PC-3 (cell line): ENCODE measurements at regions not wholly inside any gene's neighbourhood (a gene's known extent, or its start where the extent isn't known, plus 50 kb on each side); places are given as distances from the start of the nearest gene placed in this dataset.

Experiments used
- ATAC-seq: fragments of 200-7000 bp; cut with Tn5 transposase; 2 replicates; pipeline ENCODE4 v1.9.1; 2020; ENCODE audit warnings: mild to moderate bottlenecking, moderate library complexity
- BruUV-seq: library from RNA; stranded (reverse); fragments of 400-500 nt; replicated peaks from 2 replicates; lab custom pipeline; 2021; lab: Mats Ljungman, UMichigan
- CTCF ChIA-PET: fragments of 300-600 bp; sonication (Branson Sonifier 250); formaldehyde crosslinking; loops from one replicate; lab custom pipeline; 2022; ENCODE audit warnings: antibody characterized with exemption; lab: Charles Lee
- POLR2A ChIA-PET: fragments of 300-600 bp; sonication (Branson Sonifier 250); formaldehyde crosslinking; loops from one replicate; lab custom pipeline; 2022; ENCODE audit warnings: antibody characterized with exemption; ENCODE audit not compliant: unreplicated experiment; lab: Charles Lee
- DNase-seq: peaks from one replicate; pipeline ENCODE4 v3.0.0-alpha.2; 2015
- H2AFZ ChIP-seq: fragments of 300-600 bp; sonication (generic); 2 replicates; pipeline ENCODE4 v1.6.0; 2016; ENCODE audit warnings: antibody characterized with exemption, low read length
- H3F3A ChIP-seq: fragments of 300-600 bp; sonication (generic); one replicate; pipeline ENCODE4 v1.6.0; 2017; ENCODE audit warnings: antibody characterized with exemption, low read length, control low read depth, mild to moderate bottlenecking; ENCODE audit not compliant: unreplicated experiment
- H3K27ac ChIP-seq: fragments of 300-600 bp; sonication (generic); 2 replicates; pipeline ENCODE4 v1.5.1; 2016; ENCODE audit warnings: mild to moderate bottlenecking, low read length
- H3K27me3 ChIP-seq: fragments of 300-600 bp; sonication (generic); 2 replicates; pipeline ENCODE4 v1.6.1; 2016; ENCODE audit warnings: low read length, mixed read lengths
- H3K36me3 ChIP-seq: fragments of 300-600 bp; sonication (generic); 2 replicates; pipeline ENCODE4 v1.6.1; 2016; ENCODE audit warnings: low read depth, mixed run types, low read length, mixed read lengths
- H3K4me1 ChIP-seq: fragments of 300-600 bp; sonication (generic); 2 replicates; pipeline ENCODE4 v1.5.1; 2016; ENCODE audit warnings: low read length; ENCODE audit not compliant: insufficient read depth
- H3K4me2 ChIP-seq: fragments of 300-600 bp; sonication (generic); 2 replicates; pipeline ENCODE4 v1.6.0; 2016; ENCODE audit warnings: low read length
- H3K4me3 ChIP-seq: fragments of 300-600 bp; sonication (generic); 2 replicates; pipeline ENCODE4 v1.5.1; 2016; ENCODE audit warnings: mild to moderate bottlenecking, low read length, mixed read lengths
- H3K79me2 ChIP-seq: fragments of 300-600 bp; sonication (generic); 2 replicates; pipeline ENCODE4 v1.6.1; 2017; ENCODE audit warnings: low read length, mixed read lengths
- H3K9ac ChIP-seq: fragments of 300-600 bp; sonication (generic); 2 replicates; pipeline ENCODE4 v1.6.0; 2016; ENCODE audit warnings: mild to moderate bottlenecking, low read length
- H3K9me2 ChIP-seq: fragments of 300-600 bp; sonication (generic); replicated peaks from 2 replicates; pipeline ENCODE4 v1.6.1; 2016; ENCODE audit warnings: mixed run types, low read length, mixed read lengths
- H3K9me3 ChIP-seq: fragments of 300-600 bp; sonication (generic); 2 replicates; pipeline ENCODE4 v1.6.1; 2016; ENCODE audit warnings: low read length, mixed read lengths
- H4K20me1 ChIP-seq: fragments of 300-600 bp; sonication (generic); 2 replicates; pipeline ENCODE4 v1.6.1; 2016; ENCODE audit warnings: low read length, mixed read lengths
- EZH2 ChIP-seq: fragments of 300-600 bp; sonication (generic); IDR thresholded peaks from one replicate; pipeline ENCODE4 v1.6.1; 2017; ENCODE audit warnings: antibody characterized with exemption, mild to moderate bottlenecking, low read length; ENCODE audit not compliant: unreplicated experiment
- EZH2phosphoT487 ChIP-seq: fragments of 300-600 bp; sonication (generic); IDR thresholded peaks from 2 replicates; pipeline ENCODE4 v1.6.1; 2018; ENCODE audit warnings: mild to moderate bottlenecking, antibody characterized with exemption, low read length, borderline replicate concordance
- intact Hi-C: fragments of 100-400 bp; cut with micrococcal nuclease; formaldehyde crosslinking; loops from 2 replicates; pipeline ENCODE4 v1.9.0; 2023
- TF ChIP-seq, protein P1 (sequence below): fragments of 300-600 bp; sonication (generic); conservative IDR thresholded peaks from 2 replicates; pipeline ENCODE4 v1.5.1; 2017; ENCODE audit warnings: antibody characterized with exemption, low read depth, mild to moderate bottlenecking, low read length

DNA sequence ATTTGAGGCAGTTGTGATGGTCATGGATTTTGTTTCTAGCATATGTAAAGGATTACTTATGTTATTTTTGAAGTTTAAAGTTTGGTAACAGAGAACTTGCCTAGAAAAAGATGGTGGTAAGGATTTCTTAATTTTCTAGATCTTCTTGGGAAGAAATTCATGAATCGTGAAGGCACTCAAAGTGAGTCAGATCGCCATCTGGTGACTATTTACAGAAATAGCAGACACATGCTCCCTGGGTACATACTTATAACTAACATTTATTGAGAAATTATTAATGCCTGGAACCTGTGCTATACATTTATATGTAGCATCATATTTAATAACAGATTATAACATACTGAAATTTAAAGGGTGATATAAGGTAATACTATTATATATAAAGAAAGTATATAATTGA lies 299.7 kb downstream of the IZUMO3 start:
- TF ChIP-seq EZH2: no peak
- TF ChIP-seq, protein P1, sequence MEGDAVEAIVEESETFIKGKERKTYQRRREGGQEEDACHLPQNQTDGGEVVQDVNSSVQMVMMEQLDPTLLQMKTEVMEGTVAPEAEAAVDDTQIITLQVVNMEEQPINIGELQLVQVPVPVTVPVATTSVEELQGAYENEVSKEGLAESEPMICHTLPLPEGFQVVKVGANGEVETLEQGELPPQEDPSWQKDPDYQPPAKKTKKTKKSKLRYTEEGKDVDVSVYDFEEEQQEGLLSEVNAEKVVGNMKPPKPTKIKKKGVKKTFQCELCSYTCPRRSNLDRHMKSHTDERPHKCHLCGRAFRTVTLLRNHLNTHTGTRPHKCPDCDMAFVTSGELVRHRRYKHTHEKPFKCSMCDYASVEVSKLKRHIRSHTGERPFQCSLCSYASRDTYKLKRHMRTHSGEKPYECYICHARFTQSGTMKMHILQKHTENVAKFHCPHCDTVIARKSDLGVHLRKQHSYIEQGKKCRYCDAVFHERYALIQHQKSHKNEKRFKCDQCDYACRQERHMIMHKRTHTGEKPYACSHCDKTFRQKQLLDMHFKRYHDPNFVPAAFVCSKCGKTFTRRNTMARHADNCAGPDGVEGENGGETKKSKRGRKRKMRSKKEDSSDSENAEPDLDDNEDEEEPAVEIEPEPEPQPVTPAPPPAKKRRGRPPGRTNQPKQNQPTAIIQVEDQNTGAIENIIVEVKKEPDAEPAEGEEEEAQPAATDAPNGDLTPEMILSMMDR: peak; percentile 56
- no peaks in the 10 kb centered on the region for H4K20me1 ChIP-seq
- no peaks in the 10 kb centered on the region for H3K9me2 ChIP-seq
- no peak overlapping the region for H3K27ac ChIP-seq
- H3K79me2 ChIP-seq: no peaks in the 10 kb centered on the region
- no peak overlapping the region for H2AFZ ChIP-seq
- H3F3A ChIP-seq: no peaks in the 10 kb centered on the region
- no peaks in the 10 kb centered on the region for H3K4me1 ChIP-seq
- H3K9me3 ChIP-seq: no peaks in the 10 kb centered on the region
- ChIA-PET CTCF (no interaction called here), POLR2A (no interaction called here)
- no peaks in the 10 kb centered on the region for H3K27me3 ChIP-seq
- DNase-seq (peak; percentile 57), ATAC-seq (peak; percentile 50; the same call in 1 of the 2 replicates)
- H3K9ac ChIP-seq: no peak overlapping the region
- no TSS peak for BruUV-seq
- H3K4me3 ChIP-seq: no peak overlapping the region
- H3K36me3 ChIP-seq: no peaks in the 10 kb centered on the region
- H3K4me2 ChIP-seq: no peak overlapping the region
- intact Hi-C loops: loop anchor here (2.0 to 10.0 kb wide), 4 partner anchors 155 to 401 kb away; no protein-coding TSS in a partner anchor

DNA sequence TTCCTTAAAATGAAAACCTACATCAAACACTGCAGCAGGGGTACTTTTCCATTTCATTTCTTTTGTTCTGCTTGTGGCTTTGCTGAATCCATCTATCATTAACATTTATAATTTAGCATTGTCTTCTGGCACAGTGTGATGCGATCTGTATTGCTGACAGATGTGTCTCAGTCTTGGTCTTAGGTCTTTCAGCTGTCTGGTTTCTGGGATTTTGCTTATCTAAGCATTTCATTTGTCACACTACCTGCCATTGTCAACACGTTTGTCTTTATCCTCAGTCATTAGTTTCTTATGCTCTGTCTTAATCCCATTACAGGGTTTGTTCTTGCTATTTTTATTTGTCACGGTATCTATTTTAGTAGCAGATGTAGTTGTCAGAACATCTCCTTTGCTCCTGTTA lies 303.1 kb downstream of the IZUMO3 start:
- no peak for ATAC-seq
- H3K79me2 ChIP-seq: no peaks in the 10 kb centered on the region
- no peaks in the 10 kb centered on the region for H3F3A ChIP-seq
- no peak overlapping the region for H3K4me2 ChIP-seq
- DNase-seq: no peak
- no peak overlapping the region for H3K9ac ChIP-seq
- no peaks in the 10 kb centered on the region for H4K20me1 ChIP-seq
- intact Hi-C loops: loop anchor here (10.0 kb wide), 3 partner anchors 172 to 398 kb away; no protein-coding TSS in a partner anchor
- H3K4me3 ChIP-seq: no peak overlapping the region
- BruUV-seq: no TSS peak
- no peak overlapping the region for H2AFZ ChIP-seq
- ChIA-PET CTCF (no interaction called here), POLR2A (no interaction called here)
- no peaks in the 10 kb centered on the region for H3K27me3 ChIP-seq
- no peaks in the 10 kb centered on the region for H3K36me3 ChIP-seq
- no peaks in the 10 kb centered on the region for H3K9me3 ChIP-seq
- TF ChIP-seq, protein P1: no peak
- TF ChIP-seq EZH2: no peak
- TF ChIP-seq EZH2phosphoT487: no peak
- H3K27ac ChIP-seq: no peak overlapping the region
- no peaks in the 10 kb centered on the region for H3K9me2 ChIP-seq
- H3K4me1 ChIP-seq: no peaks in the 10 kb centered on the region

DNA sequence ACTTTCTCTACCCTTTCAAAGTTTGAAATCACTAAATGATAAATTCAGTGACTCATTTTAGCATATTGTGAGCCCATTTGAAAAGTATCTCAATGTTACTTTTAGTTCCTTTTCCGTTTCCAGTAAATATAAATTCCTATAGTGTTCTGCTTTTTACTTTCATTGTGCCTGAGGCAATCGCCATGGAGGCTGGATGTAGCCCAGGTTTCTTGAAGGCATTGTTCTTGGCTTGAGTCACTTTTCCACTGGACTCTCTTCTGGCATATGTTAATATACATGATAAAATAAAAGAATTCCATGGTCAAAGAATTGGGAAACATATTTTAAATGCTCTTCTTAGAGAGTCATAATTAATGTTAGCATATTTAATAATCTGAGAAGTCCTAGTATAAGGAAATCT lies 327.0 kb downstream of the IZUMO3 start:
- Histone ChIP-seq H3K36me3 (no peaks in the 10 kb centered on the region), H3F3A (no peaks in the 10 kb centered on the region), H3K9me3 (no peaks in the 10 kb centered on the region), H3K27me3 (no peaks in the 10 kb centered on the region), H3K4me1 (no peaks in the 10 kb centered on the region), H3K9ac (no peak overlapping the region), H3K4me3 (no peak overlapping the region), H2AFZ (no peak overlapping the region), H3K79me2 (no peaks in the 10 kb centered on the region), H4K20me1 (no peaks in the 10 kb centered on the region), H3K9me2 (no peaks in the 10 kb centered on the region), H3K27ac (no peak overlapping the region), H3K4me2 (no peak overlapping the region)
- peak; percentile 94 for ATAC-seq
- TF ChIP-seq, protein P1: no peak
- TF ChIP-seq EZH2phosphoT487 (no peak), EZH2 (no peak)
- peak; percentile 60 for DNase-seq
- POLR2A ChIA-PET: no interaction called here
- intact Hi-C loops: no loop called here
- CTCF ChIA-PET: no interaction called here
- BruUV-seq: no TSS peak
